ENCODE measurements at regions not wholly inside any gene's neighbourhood (a gene's known extent, or its start where the extent isn't known, plus 50 kb on each side); places are given as distances from the start of the nearest gene placed in this dataset.

DNA sequence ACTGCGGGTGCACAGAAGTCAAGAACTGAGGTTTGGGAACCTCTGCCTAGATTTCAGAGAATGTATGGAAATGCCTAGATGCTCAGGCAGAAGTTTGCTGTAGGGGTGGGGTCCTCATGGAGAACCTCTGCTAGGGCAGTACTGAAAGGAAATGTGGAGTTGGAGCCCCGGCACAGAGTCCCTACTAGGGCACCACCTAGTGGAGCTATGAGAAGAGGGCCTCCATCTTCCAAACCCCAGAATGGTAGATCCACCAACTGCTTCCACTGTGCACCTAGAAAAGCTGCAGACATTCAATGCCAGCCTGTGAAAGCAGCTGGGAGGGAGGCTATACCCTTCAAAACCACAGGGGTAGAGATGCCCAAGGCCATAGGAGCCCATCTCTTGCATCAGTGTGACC, 1336.0 kb upstream of the CELF2 start:
- Histone ChIP-seq H3K4me1 (ENCODE audit: control insufficient read depth, insufficient read depth, low read length) (no peaks in the 10 kb centered on the region), H3K9me3 (ENCODE audit: control insufficient read depth, low read length) (peaks cover 4% of the 10 kb centered on the region), H3K36me3 (ENCODE audit: control insufficient read depth, insufficient read depth, low read length, severe bottlenecking) (no peaks in the 10 kb centered on the region), H3K27me3 (replicated peaks; ENCODE audit: control insufficient read depth, insufficient read depth, low read length) (no peaks in the 10 kb centered on the region), H3K4me3 (ENCODE audit: low read length) (no peak overlapping the region), H3K9ac (ENCODE audit: low read length) (no peak overlapping the region)
- no peak for DNase-seq (ENCODE audit: low read depth)

DNA sequence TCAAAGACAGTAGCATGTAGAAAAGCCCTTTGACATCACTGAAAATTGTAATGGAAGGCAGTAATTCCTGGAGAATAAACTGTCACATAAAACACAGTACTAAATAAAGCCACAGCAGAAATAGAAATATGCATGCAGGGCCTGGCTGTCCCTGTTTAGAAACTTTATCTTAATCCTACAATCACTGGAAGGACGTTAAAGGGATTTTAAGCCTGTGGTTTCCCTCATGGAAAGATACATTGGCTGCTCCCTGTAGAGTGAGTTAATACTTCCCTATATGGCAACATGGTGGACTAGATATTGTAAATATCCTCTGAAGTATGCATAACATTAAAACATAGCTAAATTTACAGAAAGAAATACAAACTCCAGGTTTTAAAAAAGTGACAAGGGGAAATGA, 1334.9 kb upstream of the CELF2 start:
- DNase-seq (ENCODE audit: low read depth), result no peak
- H3K4me1 ChIP-seq (ENCODE audit: control insufficient read depth, insufficient read depth, low read length), result no peaks in the 10 kb centered on the region
- H3K9ac ChIP-seq (ENCODE audit: low read length), result no peak overlapping the region
- H3K36me3 ChIP-seq (ENCODE audit: control insufficient read depth, insufficient read depth, low read length, severe bottlenecking), result no peaks in the 10 kb centered on the region
- no peak overlapping the region for H3K4me3 ChIP-seq (ENCODE audit: low read length)
- H3K9me3 ChIP-seq (ENCODE audit: control insufficient read depth, low read length), result peaks cover 4% of the 10 kb centered on the region
- no peaks in the 10 kb centered on the region for H3K27me3 ChIP-seq (replicated peaks; ENCODE audit: control insufficient read depth, insufficient read depth, low read length)

DNA sequence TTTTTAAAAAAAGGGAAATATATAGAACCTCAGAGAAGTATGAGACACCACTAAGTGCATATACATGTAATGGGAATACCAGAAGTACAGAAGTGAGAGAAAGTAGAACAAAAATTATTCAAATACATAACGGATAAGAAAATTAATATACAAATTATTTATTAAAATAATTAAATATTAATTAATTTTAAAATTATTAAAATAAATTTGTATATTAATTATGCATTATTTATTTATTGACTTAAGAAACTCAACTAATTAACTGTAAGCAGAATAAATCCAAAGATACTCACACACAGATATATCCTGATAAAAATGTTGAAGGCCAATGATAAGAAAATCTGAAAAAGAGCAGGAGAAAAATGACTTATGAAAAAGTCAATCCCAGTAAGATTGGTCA, 1333.5 kb upstream of the CELF2 start:
- no peak for DNase-seq (ENCODE audit: low read depth)
- Histone ChIP-seq H3K4me3 (ENCODE audit: low read length) (no peak overlapping the region), H3K4me1 (ENCODE audit: control insufficient read depth, insufficient read depth, low read length) (no peaks in the 10 kb centered on the region)

DNA sequence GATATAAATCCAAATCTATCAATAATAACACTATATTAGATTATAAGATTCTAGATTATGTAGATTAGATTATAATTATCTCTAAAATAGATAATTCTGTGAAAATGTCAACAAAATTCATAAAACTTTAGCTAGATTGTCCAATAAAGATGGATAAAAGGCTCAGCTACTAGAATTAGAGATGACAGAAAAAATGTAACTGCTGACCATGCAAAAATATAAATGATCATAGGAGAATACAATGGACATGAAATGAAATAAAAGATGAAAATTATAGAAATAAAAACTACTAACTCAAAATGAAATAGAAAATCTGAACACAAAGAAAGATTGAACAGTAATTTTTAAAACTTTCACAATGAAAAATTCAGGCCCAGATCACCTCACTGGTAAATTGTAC, 1332.1 kb upstream of the CELF2 start:
- no peak overlapping the region for H3K4me3 ChIP-seq (ENCODE audit: low read length)
- H3K36me3 ChIP-seq (ENCODE audit: control insufficient read depth, insufficient read depth, low read length, severe bottlenecking), result no peaks in the 10 kb centered on the region
- no peaks in the 10 kb centered on the region for H3K9me3 ChIP-seq (ENCODE audit: control insufficient read depth, low read length)
- H3K4me1 ChIP-seq (ENCODE audit: control insufficient read depth, insufficient read depth, low read length), result no peaks in the 10 kb centered on the region
- no peak for DNase-seq (ENCODE audit: low read depth)
- no peak overlapping the region for H3K9ac ChIP-seq (ENCODE audit: low read length)
- H3K27me3 ChIP-seq (replicated peaks; ENCODE audit: control insufficient read depth, insufficient read depth, low read length), result no peaks in the 10 kb centered on the region

More for the DNA sequence above, 1333.5 kb upstream of the CELF2 start:
- no peak overlapping the region for H3K9ac ChIP-seq (ENCODE audit: low read length)
- H3K27me3 ChIP-seq (replicated peaks; ENCODE audit: control insufficient read depth, insufficient read depth, low read length), result no peaks in the 10 kb centered on the region
- H3K36me3 ChIP-seq (ENCODE audit: control insufficient read depth, insufficient read depth, low read length, severe bottlenecking), result no peaks in the 10 kb centered on the region
- H3K9me3 ChIP-seq (ENCODE audit: control insufficient read depth, low read length), result peaks cover 2% of the 10 kb centered on the region

DNA sequence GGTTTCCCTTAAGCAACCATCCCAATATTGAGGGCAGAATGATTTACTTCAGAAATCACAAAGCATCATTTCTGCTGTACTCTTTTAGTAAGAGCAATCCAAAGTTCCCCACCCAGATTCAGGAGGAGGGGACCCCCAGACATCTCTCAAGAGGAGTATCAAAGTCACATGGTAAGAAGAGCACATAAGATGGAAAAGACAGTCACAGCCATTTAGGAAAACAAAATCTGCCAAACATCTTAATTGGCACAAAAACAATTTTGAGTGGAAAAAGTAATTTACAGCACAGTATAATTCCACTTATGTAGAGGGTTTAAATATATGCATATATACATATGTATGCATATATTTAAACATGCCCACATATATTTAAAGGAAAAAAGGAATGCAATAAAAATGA, 1329.0 kb upstream of the CELF2 start:
- H3K9ac ChIP-seq (ENCODE audit: low read length), result no peak overlapping the region
- H3K36me3 ChIP-seq (ENCODE audit: control insufficient read depth, insufficient read depth, low read length, severe bottlenecking), result no peaks in the 10 kb centered on the region
- H3K9me3 ChIP-seq (ENCODE audit: control insufficient read depth, low read length), result no peaks in the 10 kb centered on the region
- DNase-seq (ENCODE audit: low read depth), result no peak
- H3K4me1 ChIP-seq (ENCODE audit: control insufficient read depth, insufficient read depth, low read length), result no peaks in the 10 kb centered on the region
- no peak overlapping the region for H3K4me3 ChIP-seq (ENCODE audit: low read length)
- H3K27me3 ChIP-seq (replicated peaks; ENCODE audit: control insufficient read depth, insufficient read depth, low read length), result no peaks in the 10 kb centered on the region

DNA sequence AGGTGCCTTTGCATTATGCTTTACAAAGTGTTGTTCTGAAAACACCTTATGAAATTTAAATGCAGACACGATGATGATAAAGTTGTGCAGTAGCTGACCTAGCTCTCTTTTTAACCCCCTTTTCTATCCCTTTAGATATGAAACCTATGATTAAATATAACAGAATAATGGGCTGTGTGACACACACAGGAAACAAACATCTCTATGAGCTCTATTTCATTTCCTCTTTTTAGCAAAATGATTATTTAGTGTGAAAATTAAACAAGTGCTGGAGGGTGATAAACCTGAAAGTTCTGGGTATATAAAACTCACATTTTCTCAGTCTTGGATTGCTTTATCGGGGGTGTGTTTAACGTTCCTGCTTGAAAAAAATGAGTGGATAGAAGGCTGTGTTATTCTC, 1310.5 kb upstream of the CELF2 start:
- H3K9ac ChIP-seq (ENCODE audit: low read length), result no peak overlapping the region
- H3K9me3 ChIP-seq (ENCODE audit: control insufficient read depth, low read length), result peaks cover 8% of the 10 kb centered on the region
- no peak for DNase-seq (ENCODE audit: low read depth)
- H3K4me3 ChIP-seq (ENCODE audit: low read length), result no peak overlapping the region
- H3K36me3 ChIP-seq (ENCODE audit: control insufficient read depth, insufficient read depth, low read length, severe bottlenecking), result no peaks in the 10 kb centered on the region
- H3K27me3 ChIP-seq (replicated peaks; ENCODE audit: control insufficient read depth, insufficient read depth, low read length), result no peaks in the 10 kb centered on the region
- no peaks in the 10 kb centered on the region for H3K4me1 ChIP-seq (ENCODE audit: control insufficient read depth, insufficient read depth, low read length)

DNA sequence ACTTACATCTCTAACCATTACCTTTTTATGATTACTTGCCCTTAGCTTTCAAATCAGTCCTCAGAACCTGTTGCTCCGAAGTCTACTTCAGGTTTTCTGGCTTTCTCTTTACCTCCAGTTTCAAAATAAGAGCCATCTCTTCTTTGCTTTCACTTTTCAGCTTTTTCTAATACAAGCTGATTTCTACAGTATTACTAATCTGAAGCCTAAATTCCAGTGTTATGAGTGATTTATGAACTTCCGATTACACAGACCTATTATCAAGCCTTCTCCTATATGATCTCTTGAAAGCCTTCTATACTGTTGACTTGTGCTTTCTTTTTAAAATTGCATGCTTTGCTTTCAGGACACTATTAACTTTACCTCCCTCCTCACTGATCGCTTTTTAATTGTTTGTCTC, 1307.8 kb upstream of the CELF2 start:
- no peaks in the 10 kb centered on the region for H3K27me3 ChIP-seq (replicated peaks; ENCODE audit: control insufficient read depth, insufficient read depth, low read length)
- DNase-seq (ENCODE audit: low read depth), result no peak
- no peak overlapping the region for H3K4me3 ChIP-seq (ENCODE audit: low read length)
- H3K9me3 ChIP-seq (ENCODE audit: control insufficient read depth, low read length), result peaks cover 21% of the 10 kb centered on the region
- no peaks in the 10 kb centered on the region for H3K36me3 ChIP-seq (ENCODE audit: control insufficient read depth, insufficient read depth, low read length, severe bottlenecking)
- no peak overlapping the region for H3K9ac ChIP-seq (ENCODE audit: low read length)
- H3K4me1 ChIP-seq (ENCODE audit: control insufficient read depth, insufficient read depth, low read length), result no peaks in the 10 kb centered on the region

DNA sequence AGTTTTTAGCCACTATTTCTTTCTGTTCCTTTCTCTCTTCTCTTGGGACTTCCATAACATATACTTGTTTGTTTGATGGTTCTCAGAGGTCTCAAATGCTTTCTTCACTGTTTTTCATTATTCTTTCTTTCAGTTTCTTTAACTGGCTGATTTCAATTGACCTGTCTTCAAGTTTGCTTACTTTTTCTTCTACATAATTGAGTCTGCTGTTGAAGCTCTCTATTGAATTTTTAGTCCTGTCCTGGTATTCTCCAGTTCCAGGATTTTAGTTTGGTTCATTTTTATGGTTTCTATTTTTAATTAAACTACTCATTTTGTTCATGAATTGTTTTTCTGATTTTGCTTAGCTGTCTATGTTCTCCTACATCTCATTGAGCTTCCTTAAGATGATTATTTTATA, 1305.3 kb upstream of the CELF2 start:
- no peak overlapping the region for H3K9ac ChIP-seq (ENCODE audit: low read length)
- no peak for DNase-seq (ENCODE audit: low read depth)
- H3K4me3 ChIP-seq (ENCODE audit: low read length), result no peak overlapping the region
- H3K27me3 ChIP-seq (replicated peaks; ENCODE audit: control insufficient read depth, insufficient read depth, low read length), result no peaks in the 10 kb centered on the region
- no peaks in the 10 kb centered on the region for H3K4me1 ChIP-seq (ENCODE audit: control insufficient read depth, insufficient read depth, low read length)
- H3K36me3 ChIP-seq (ENCODE audit: control insufficient read depth, insufficient read depth, low read length, severe bottlenecking), result no peaks in the 10 kb centered on the region
- peaks cover 21% of the 10 kb centered on the region for H3K9me3 ChIP-seq (ENCODE audit: control insufficient read depth, low read length)

DNA sequence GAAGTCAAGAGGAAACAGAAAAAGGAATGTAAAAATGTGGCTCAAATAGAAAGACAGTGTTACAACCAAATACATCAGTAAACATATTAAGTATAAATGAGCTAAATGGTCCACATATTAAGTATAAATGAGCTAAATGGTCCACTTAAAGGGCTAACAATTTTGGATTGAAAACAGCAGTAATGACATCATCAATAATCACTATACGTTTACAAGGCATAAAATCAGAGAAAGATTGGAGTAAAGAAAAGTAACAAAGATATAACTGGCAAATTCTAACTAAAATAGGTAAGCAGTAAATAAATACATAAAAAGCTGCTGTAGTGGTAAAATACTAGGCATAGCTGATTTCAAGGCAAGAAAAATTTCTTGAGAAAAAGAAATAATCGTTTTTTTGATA, 1298.4 kb upstream of the CELF2 start:
- Histone ChIP-seq H3K36me3 (ENCODE audit: control insufficient read depth, insufficient read depth, low read length, severe bottlenecking) (no peaks in the 10 kb centered on the region), H3K27me3 (replicated peaks; ENCODE audit: control insufficient read depth, insufficient read depth, low read length) (no peaks in the 10 kb centered on the region), H3K4me1 (ENCODE audit: control insufficient read depth, insufficient read depth, low read length) (no peaks in the 10 kb centered on the region), H3K9me3 (ENCODE audit: control insufficient read depth, low read length) (peaks cover 3% of the 10 kb centered on the region), H3K9ac (ENCODE audit: low read length) (no peak overlapping the region), H3K4me3 (ENCODE audit: low read length) (no peak overlapping the region)
- no peak for DNase-seq (ENCODE audit: low read depth)

DNA sequence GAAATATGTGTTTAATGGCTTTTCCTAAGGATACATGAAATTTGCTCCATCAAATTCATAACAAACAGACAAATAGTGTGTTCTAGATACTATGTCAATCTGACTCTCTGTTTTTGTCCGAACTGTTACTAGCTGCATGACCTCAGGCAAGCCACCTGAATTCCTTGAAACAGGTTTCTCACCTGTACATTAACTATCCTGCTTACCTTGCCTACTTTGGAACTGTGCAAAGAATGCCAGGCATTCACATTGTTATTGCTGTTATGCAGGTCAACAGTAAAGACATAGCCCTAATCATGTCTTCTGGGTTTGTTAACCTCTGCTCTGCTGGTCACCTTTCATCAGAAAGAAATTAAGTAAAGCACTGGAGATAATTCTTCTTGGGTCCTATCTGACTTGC, 1283.9 kb upstream of the CELF2 start:
- H3K27me3 ChIP-seq (replicated peaks; ENCODE audit: control insufficient read depth, insufficient read depth, low read length), result no peaks in the 10 kb centered on the region
- H3K4me3 ChIP-seq (ENCODE audit: low read length), result no peak overlapping the region
- no peaks in the 10 kb centered on the region for H3K36me3 ChIP-seq (ENCODE audit: control insufficient read depth, insufficient read depth, low read length, severe bottlenecking)
- no peaks in the 10 kb centered on the region for H3K4me1 ChIP-seq (ENCODE audit: control insufficient read depth, insufficient read depth, low read length)
- H3K9ac ChIP-seq (ENCODE audit: low read length), result no peak overlapping the region
- peaks cover 2% of the 10 kb centered on the region for H3K9me3 ChIP-seq (ENCODE audit: control insufficient read depth, low read length)
- DNase-seq (ENCODE audit: low read depth), result no peak

DNA sequence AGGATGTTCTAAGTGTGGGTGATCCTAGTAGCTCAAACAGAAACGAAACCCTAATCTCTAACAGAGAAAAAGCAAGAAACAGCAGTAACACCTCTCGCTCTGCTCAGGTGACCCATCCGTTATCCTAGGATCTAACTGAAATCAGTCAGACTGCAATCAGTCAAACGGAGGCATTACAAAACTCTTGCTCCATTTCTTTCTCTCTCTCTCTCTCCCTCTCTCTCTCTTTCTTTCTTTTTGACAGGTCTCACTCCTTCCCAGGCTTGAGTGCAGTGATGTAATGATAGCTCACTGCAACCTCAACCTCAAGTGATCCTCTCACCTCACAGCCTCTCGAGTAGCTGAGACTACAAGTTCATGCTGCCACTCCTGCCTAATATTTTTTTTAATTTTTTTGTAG, 1283.5 kb upstream of the CELF2 start:
- DNase-seq (ENCODE audit: low read depth), result no peak

DNA sequence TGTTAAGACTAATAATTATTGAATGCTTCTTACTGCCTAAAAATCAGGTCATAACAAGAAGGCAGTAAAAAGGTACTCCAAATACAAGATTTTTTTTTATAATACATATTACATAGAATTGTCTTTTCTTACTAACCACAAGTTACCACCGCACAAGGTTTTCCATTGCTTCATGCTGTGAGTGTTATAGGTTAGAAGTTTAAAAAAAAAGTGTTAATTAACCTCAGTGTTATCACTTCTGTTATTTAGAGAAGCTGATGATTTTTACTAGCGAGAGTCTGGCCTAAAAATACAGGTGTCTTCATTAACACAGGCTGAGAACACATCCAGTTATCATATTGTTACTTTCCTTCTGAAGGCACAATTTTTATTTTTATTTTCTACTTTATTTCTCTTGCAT, 1281.9 kb upstream of the CELF2 start:
- Histone ChIP-seq H3K27me3 (replicated peaks; ENCODE audit: control insufficient read depth, insufficient read depth, low read length) (no peaks in the 10 kb centered on the region), H3K4me1 (ENCODE audit: control insufficient read depth, insufficient read depth, low read length) (no peaks in the 10 kb centered on the region), H3K4me3 (ENCODE audit: low read length) (no peak overlapping the region), H3K36me3 (ENCODE audit: control insufficient read depth, insufficient read depth, low read length, severe bottlenecking) (no peaks in the 10 kb centered on the region), H3K9me3 (ENCODE audit: control insufficient read depth, low read length) (peaks cover 2% of the 10 kb centered on the region), H3K9ac (ENCODE audit: low read length) (no peak overlapping the region)
- no peak for DNase-seq (ENCODE audit: low read depth)

More for the DNA sequence above, 1283.5 kb upstream of the CELF2 start:
- Histone ChIP-seq H3K9me3 (ENCODE audit: control insufficient read depth, low read length) (peaks cover 2% of the 10 kb centered on the region), H3K4me3 (ENCODE audit: low read length) (no peak overlapping the region), H3K36me3 (ENCODE audit: control insufficient read depth, insufficient read depth, low read length, severe bottlenecking) (no peaks in the 10 kb centered on the region), H3K27me3 (replicated peaks; ENCODE audit: control insufficient read depth, insufficient read depth, low read length) (no peaks in the 10 kb centered on the region), H3K4me1 (ENCODE audit: control insufficient read depth, insufficient read depth, low read length) (no peaks in the 10 kb centered on the region), H3K9ac (ENCODE audit: low read length) (no peak overlapping the region)
